Thyroid gland (tissue), 4 donors: ENCODE measurements at regions not wholly inside any gene's neighbourhood (a gene's known extent, or its start where the extent isn't known, plus 50 kb on each side); places are given as distances from the start of the nearest gene placed in this dataset.

ENCODE experiments used
- POLR2A ChIP-seq, 2 donors: fragments of 450-650 bp; IDR thresholded peaks; one replicate each; pipeline ENCODE4 v1.6.1; 2017; ENCODE audit warnings: antibody characterized with exemption in 2 of 2, mild to moderate bottlenecking in 2 of 2, moderate library complexity in 1 of 2
- TF ChIP-seq, protein P1 (sequence below), 6 experiments: fragments of 200-600 bp in 3 of 6; fragments of 450-650 bp in 3 of 6; sonication (generic) in 3 of 6; IDR thresholded peaks; one replicate each; pipeline ENCODE4 v1.5.1; 2016 to 2019; ENCODE audit warnings: antibody characterized with exemption in 6 of 6, mild to moderate bottlenecking in 2 of 6, inconsistent platforms in 1 of 6, moderate library complexity in 1 of 6

GRCh38 chr13:26155568-26155967 lies 66.5 kb downstream of the RNF6 start:
- TF ChIP-seq POLR2A (IDR thresholded peaks at IDR 0.05) = no peak
- TF ChIP-seq, protein P1, sequence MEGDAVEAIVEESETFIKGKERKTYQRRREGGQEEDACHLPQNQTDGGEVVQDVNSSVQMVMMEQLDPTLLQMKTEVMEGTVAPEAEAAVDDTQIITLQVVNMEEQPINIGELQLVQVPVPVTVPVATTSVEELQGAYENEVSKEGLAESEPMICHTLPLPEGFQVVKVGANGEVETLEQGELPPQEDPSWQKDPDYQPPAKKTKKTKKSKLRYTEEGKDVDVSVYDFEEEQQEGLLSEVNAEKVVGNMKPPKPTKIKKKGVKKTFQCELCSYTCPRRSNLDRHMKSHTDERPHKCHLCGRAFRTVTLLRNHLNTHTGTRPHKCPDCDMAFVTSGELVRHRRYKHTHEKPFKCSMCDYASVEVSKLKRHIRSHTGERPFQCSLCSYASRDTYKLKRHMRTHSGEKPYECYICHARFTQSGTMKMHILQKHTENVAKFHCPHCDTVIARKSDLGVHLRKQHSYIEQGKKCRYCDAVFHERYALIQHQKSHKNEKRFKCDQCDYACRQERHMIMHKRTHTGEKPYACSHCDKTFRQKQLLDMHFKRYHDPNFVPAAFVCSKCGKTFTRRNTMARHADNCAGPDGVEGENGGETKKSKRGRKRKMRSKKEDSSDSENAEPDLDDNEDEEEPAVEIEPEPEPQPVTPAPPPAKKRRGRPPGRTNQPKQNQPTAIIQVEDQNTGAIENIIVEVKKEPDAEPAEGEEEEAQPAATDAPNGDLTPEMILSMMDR (IDR thresholded peaks at IDR 0.05) = no peak
